HG03135 (cell line): ENCODE measurements at regions not wholly inside any gene's neighbourhood (a gene's known extent, or its start where the extent isn't known, plus 50 kb on each side); places are given as distances from the start of the nearest gene placed in this dataset.
"Not testable (repeated sequence)": the region's sequence is repeated elsewhere in the genome, so short reads cannot be mapped to it uniquely, and the experiment has no call there.

Source experiments
- ATAC-seq: cut with Tn5 transposase; IDR thresholded peaks from one replicate; pipeline ENCODE4 v1.9.1; 2021; ENCODE audit warnings: mild to moderate bottlenecking, moderate library complexity; ENCODE audit not compliant: unreplicated experiment

DNA sequence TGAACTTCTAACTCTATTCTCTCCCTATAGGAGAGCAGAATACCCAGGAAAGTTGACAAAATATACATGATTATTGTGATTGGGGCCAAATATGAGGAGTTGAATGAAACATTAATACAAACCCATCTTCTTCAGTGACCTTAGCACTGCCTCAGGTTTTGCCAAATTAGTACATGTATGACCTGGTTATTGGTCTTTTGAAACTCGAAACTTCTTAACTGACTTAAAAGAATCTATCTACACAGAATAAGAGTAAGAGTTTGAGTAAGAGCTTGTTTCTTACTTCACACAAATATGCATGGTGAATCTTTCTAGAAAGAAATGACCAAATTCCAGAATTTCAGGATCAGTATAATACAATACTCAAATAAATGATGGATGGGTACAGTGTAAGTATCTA is 213.0 kb upstream of the GK2 start:
- ATAC-seq, result no peak

DNA sequence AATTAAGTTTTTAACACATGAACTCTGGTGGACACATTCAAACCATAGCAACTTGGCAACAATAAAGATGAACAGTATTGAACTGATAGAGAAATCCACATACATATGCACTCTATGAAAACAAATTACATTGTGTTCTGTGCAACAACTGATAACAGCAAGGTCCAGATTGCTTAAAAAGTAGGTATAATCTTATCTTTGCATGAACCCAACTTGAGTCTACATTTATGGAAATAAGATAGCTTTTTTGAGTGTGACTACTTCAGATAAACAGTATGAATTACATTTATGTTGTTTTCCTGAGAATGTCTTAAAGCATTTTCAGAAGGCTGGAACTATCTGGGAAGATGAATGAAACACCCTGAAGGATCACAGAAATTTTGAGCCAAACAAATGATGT is 212.6 kb upstream of the GK2 start:
- no peak for ATAC-seq

DNA sequence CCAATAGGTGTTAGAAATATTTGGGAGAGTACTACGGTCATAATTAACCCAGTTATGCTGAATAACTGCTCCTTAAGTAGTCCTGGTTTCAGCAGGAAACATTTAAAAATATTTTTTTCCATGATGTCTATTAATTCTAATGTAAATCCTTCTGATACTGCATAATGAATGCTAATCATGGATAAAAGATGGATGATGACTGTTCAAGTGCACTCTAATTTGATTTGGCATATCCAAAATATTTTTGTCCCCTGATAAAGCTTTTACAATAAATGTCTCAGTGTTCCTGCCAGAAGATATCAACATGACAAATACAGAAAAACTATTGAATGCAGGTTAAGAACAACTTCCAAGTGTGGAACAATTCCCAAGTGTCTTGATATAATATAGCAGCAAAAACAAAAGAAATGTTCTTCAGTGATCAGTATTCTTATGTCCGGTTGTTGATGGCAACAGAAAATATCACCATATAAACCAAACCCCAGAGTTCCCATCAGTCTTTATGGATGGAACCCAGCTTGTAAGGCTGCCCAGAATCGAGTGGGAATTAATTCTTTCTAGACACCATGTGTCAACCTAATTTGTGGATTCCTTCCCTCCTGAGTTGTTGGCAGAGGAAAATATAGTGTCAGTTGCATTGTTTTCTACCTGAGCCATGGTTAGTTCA is 205.4 kb upstream of the GK2 start:
- no peak for ATAC-seq

- no peak for ATAC-seq
These were observed 203.0 kb upstream of the GK2 start for GRCh38 chr4:79611026-79611425.

DNA sequence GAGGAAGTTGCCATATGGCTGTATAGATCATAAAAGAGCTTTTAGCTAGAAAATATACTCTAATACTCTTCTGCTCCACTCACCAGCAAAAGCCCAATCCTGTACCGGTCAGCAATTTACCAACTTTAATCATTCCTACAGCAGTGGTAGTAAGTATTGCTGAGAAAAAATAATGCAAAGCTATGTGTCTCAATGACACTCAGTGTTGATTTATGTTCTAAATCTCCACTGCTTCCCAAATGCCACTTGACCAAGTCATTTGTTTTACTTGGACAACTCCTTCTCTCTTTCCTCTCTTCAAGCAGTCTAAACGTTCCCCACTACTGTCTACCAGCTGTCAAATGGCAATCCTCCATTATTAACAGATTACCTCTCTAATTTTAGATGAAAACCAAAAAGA is 201.8 kb upstream of the GK2 start:
- no peak for ATAC-seq

GRCh38 chr4:79607979-79608378 is 200.0 kb upstream of the GK2 start:
- no peak for ATAC-seq

- no peak for ATAC-seq
These were observed 196.1 kb upstream of the GK2 start for GRCh38 chr4:79604152-79604551.

- peak; percentile 69 for ATAC-seq
These were observed 195.7 kb upstream of the GK2 start for GRCh38 chr4:79603681-79604080.

- ATAC-seq, result no peak
These were observed 191.7 kb upstream of the GK2 start for GRCh38 chr4:79599691-79600090.

DNA sequence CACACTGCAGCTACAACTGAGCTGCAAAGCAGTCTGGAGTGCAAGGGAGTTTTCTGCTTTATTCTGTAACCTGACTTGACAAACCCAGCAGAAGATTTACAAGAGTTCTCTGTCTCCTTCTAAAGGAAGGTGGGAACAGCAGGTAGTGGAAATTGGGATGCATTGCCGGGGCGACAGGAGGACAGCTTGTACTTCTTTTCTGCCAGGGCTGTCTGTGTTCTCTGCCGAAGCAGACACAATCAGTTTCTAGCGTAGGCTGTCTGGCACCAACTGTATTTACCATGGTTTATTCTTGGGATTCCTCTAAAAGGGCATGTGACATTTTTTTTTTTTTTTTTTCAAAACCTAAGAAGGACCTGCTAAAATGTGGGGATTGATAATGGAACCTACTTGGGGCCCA is 190.8 kb upstream of the GK2 start:
- no peak for ATAC-seq

- no peak for ATAC-seq
These were observed 190.2 kb upstream of the GK2 start for GRCh38 chr4:79598214-79598613.

DNA sequence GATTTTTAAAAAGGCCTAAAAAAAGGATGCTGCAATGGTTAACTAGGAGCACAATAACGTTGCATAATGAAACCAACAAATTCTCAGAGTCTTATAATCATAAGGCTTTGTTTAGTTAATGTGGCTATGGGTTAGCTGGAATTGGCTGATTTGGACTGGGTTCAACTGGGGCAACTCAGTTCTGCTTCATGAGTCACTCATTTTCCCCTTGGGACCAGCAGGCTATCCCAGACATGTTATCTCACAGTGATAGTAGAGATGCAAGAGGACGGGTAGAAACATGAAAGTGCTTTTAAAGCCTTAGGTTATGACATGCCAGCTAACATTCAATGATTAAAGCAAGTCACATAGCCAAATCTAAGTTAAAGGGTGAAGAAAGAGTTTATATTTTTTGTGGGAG is 189.2 kb upstream of the GK2 start:
- ATAC-seq, result no peak

DNA sequence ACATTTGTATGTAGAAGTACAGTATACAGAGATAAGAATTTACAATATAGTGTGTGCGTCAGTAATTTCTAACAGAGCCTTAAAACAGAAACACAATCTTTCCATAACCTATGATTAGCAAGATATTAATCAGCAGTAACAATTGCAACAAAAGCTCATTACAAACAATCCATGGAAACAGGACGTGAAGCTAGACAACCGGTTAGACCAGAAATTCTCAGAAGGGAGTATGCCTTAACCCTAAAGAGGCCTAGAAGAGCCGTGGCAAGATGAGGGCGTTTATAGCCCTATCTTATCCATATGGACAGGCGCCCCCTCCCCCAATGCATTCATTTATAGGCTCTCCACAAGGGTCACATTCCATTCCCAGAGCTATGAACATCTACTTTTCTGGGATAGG is 184.2 kb upstream of the GK2 start:
- not testable (repeated sequence) for ATAC-seq

GRCh38 chr4:79588679-79589078 is 180.7 kb upstream of the GK2 start:
- no peak for ATAC-seq

DNA sequence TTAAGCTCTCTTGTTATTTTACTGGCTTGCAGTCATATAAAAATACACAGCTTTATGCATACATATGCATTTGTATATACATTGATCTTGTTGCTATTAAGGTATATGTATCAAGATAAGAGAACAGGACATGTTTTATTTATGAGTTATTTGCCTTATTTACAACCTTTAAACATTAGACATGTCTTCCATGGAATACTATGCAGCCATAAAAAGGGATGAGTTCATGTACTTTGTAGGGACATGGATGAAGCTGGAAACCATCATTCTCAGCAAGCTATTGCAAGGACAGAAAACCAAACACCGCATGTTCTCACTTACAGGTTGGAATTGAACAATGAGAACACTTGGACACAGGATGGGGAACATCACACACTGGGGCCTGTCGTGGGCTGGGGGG is 179.2 kb upstream of the GK2 start:
- not testable (repeated sequence) for ATAC-seq

- no peak for ATAC-seq
These were observed 177.8 kb upstream of the GK2 start for GRCh38 chr4:79585834-79586233.

DNA sequence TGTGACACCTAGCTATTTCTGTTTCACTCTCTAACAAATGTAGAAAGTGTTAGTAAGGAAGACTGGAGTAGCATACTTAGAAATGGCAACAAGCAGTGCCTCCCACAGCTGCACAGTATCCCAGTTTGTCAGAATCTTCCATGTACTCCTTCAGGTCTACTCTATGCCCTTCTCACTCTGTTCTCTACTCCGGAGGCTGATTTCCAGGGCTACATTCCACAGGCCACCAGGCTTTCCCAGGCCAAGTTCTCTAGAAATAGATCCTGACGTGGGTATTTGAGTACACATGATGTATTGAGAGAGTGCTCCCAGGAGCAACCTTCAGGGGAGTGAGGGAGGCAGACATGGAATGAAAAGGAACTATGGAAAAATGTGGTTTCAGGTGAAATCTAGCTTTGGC is 177.3 kb upstream of the GK2 start:
- no peak for ATAC-seq

DNA sequence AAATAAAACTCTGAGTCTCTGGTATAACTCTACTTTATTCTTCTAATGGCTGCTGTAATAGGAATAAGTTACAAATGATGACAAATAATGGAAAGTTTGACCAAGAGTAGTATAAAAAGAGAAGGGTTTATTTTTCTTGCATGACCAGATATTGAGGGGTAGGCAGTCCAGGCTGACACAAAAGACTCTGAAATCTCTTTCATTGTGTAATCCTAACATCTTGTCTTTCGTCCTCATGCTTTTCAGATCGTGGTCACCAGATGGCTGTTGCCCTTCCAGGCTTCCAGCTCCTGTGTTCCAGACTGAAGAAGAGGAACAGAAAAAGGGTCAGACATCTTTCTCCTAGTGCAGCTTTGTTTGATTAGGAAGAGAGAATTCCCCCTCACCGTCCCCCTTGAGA is 176.9 kb upstream of the GK2 start:
- no peak for ATAC-seq

DNA sequence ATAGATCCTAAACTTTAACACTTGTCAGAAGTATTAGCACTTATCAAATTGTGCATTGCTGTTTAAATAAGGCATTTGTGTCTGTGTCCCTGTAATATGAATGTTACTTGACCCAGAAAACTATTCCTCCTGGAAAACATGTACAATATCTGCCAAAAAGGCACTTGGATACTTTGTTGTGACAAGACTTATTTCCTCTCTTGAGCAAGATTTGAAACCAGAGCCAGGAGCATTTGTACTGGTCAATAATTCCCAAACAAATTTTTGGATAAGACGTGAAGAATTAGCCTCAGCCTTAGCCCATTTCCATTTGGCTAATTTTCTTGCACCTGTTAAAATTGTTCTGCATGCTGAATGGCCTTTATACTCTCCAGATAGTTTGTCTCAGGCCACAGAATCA is 176.3 kb upstream of the GK2 start:
- no peak for ATAC-seq

- no peak for ATAC-seq
These were observed 170.6 kb upstream of the GK2 start for GRCh38 chr4:79578606-79579005.

DNA sequence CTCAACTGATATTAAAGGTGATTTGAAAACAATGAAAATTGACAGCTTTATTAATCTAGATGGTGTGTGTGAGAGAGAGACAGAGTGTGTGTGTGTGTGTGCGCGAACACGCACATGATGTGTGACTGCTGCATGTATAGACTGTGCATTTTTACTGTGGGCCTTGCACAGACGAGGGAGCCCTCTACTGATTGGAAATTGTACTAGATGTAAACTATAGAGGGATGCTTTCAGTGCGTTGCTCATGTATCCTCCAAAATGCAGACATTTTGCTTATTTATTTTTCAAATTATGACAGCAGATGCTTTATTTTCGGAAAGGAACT is 168.4 kb upstream of the GK2 start:
- no peak for ATAC-seq

- no peak for ATAC-seq
These were observed 167.8 kb upstream of the GK2 start for GRCh38 chr4:79575709-79576428.
